Mesendoderm (in vitro differentiated cells): ENCODE measurements at regions not wholly inside any gene's neighbourhood (a gene's known extent, or its start where the extent isn't known, plus 50 kb on each side); places are given as distances from the start of the nearest gene placed in this dataset.

ENCODE experiments used
- DNase-seq: peaks from one replicate; pipeline ENCODE4 v3.0.0; 2013
- H2AK5ac ChIP-seq: 2 replicates; pipeline ENCODE4 v1.6.1; 2013; ENCODE audit warnings: low read length, inconsistent platforms
- H2BK120ac ChIP-seq: 2 replicates; pipeline ENCODE4 v1.6.1; 2013; ENCODE audit warnings: low read depth, mild to moderate bottlenecking, low read length, moderate library complexity, mixed read lengths
- H2BK15ac ChIP-seq: replicated peaks from 2 replicates; pipeline ENCODE4 v1.6.1; 2013; ENCODE audit warnings: low read depth, mild to moderate bottlenecking, moderate library complexity
- H2BK5ac ChIP-seq: 2 replicates; pipeline ENCODE4 v1.6.1; 2013; ENCODE audit warnings: low read length, inconsistent platforms
- H3K18ac ChIP-seq: 2 replicates; pipeline ENCODE4 v1.6.1; 2013; ENCODE audit warnings: mild to moderate bottlenecking, low read length, mixed read lengths
- H3K23ac ChIP-seq: one replicate; pipeline ENCODE4 v1.6.1; 2013; ENCODE audit warnings: low read length
- H3K27ac ChIP-seq: 2 replicates; pipeline ENCODE4 v1.5.1; 2013; ENCODE audit warnings: low read depth, mild to moderate bottlenecking, inconsistent platforms, low read length, moderate library complexity
- H3K27me3 ChIP-seq: 2 replicates; pipeline ENCODE4 v1.6.1; 2013; ENCODE audit warnings: low read length, control low read depth, mild to moderate bottlenecking, inconsistent platforms; ENCODE audit not compliant: insufficient read depth, poor library complexity
- H3K36me3 ChIP-seq: 2 replicates; pipeline ENCODE4 v1.6.1; 2013; ENCODE audit warnings: low read length, inconsistent platforms; ENCODE audit not compliant: control insufficient read depth, insufficient read depth
- H3K4ac ChIP-seq: one replicate; pipeline ENCODE4 v1.6.1; 2013; ENCODE audit warnings: low read depth, mild to moderate bottlenecking, low read length, moderate library complexity
- H3K4me1 ChIP-seq: 2 replicates; pipeline ENCODE4 v1.6.1; 2013; ENCODE audit warnings: low read depth, low read length, inconsistent platforms; ENCODE audit not compliant: control insufficient read depth
- H3K4me2 ChIP-seq: 2 replicates; pipeline ENCODE4 v1.6.1; 2013; ENCODE audit warnings: low read length
- H3K4me3 ChIP-seq: 2 replicates; pipeline ENCODE4 v1.5.1; 2013; ENCODE audit warnings: mild to moderate bottlenecking, low read length
- H3K56ac ChIP-seq: one replicate; pipeline ENCODE4 v1.6.1; 2013; ENCODE audit warnings: low read length
- H3K79me1 ChIP-seq: 2 replicates; pipeline ENCODE4 v1.6.1; 2013; ENCODE audit warnings: low read length, inconsistent platforms
- H3K79me2 ChIP-seq: 2 replicates; pipeline ENCODE4 v1.6.1; 2013; ENCODE audit warnings: mild to moderate bottlenecking, low read length; ENCODE audit not compliant: control insufficient read depth, insufficient read depth
- H3K9ac ChIP-seq: 2 replicates; pipeline ENCODE4 v1.6.1; 2013; ENCODE audit warnings: low read length, inconsistent platforms
- H4K5ac ChIP-seq: one replicate; pipeline ENCODE4 v1.6.1; 2013; ENCODE audit warnings: low read length
- H4K8ac ChIP-seq: one replicate; pipeline ENCODE4 v1.6.1; 2013; ENCODE audit warnings: low read depth, mild to moderate bottlenecking, control low read depth, low read length, moderate library complexity
- WGBS: extraction: QIAGEN DNeasy Blood & Tissue Kit; methylation state at CpG from one replicate; pipeline ENCODE4 v1.1.7; 2013; ENCODE audit warnings: low lambda C conversion rate, missing lambda C conversion rate; ENCODE audit not compliant: insufficient coverage; ENCODE audit errors: extremely low coverage; 5-methylcytosine and 5-hydroxymethylcytosine counted together

DNA sequence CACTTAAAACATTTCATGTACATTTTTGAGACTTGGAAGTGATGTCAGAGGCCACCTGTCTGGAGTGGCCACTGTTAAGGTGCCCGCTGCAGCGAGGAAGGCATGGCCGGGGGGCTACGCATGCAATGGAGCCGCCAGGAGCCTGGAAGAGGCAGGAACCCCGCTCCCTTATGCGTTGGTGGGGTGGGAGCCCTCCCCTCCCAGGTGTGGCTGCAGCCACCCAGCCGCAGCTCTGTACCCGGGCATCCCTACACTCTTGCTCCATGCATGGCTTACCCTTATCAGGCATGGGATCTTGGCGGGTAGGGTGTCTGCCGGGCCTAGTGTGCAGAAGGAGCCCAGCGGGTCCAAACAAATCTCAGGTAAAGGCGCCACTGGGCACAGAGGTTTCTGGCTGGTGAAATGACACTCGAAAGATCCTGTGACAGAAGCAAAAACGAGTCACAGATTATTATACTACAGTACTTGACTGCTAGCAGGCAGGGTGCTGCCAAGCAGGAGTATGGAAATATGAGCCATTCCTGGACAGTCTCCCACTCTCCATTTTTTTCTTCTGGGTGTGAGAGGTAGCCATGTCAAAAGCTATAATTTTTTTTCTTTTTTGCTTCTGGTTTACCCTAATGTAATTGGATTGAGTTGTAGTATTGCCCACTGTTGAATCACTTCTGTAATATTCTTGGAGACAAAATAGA is 1606.3 kb upstream of the MIR17HG start:
- WGBS: no CpG with 5 or more reads among the region's 15 CpGs
- H2AK5ac ChIP-seq: no peak overlapping the region
- H2BK5ac ChIP-seq: no peak overlapping the region

DNA sequence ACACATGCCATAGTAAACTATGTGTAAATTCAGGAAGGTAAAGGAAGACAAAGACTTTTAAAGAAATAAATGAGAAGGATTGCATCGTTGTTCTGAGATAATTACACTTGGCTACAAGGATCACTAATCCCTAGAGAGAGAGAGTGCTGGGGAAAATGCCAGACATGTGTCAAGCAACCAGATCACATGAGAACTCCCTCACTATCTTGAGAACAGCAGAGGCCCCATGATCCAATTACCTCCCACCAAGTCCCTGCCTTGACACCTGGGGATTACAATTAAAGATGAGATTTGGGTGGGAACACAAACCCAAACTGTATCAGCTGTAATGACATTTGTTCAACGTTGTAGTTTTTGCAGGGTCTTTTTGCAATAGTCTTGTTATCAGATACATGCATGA is 1600.9 kb upstream of the MIR17HG start:
- Histone ChIP-seq H3K56ac (no peak overlapping the region), H2BK15ac (no peak overlapping the region), H3K27me3 (no peaks in the 10 kb centered on the region), H4K8ac (no peak overlapping the region), H3K4me1 (no peaks in the 10 kb centered on the region), H3K23ac (no peak overlapping the region), H3K4me3 (no peak overlapping the region), H4K5ac (no peak overlapping the region), H2AK5ac (no peak overlapping the region), H3K9ac (no peak overlapping the region), H3K27ac (no peak overlapping the region), H3K36me3 (no peaks in the 10 kb centered on the region), H3K4ac (no peak overlapping the region), H2BK5ac (no peak overlapping the region), H3K18ac (no peak overlapping the region), H3K79me2 (no peaks in the 10 kb centered on the region), H2BK120ac (no peak overlapping the region), H3K79me1 (no peaks in the 10 kb centered on the region), H3K4me2 (no peak overlapping the region)
- WGBS: no CpG with 5 or more reads among the region's 2 CpGs
- peak; percentile 90 for DNase-seq

More for the DNA sequence above, 1606.3 kb upstream of the MIR17HG start:
- H4K5ac ChIP-seq: no peak overlapping the region
- H3K4me1 ChIP-seq: no peaks in the 10 kb centered on the region
- no peak overlapping the region for H3K23ac ChIP-seq
- H3K4me3 ChIP-seq: no peak overlapping the region
- H2BK15ac ChIP-seq: no peak overlapping the region
- H2BK120ac ChIP-seq: no peak overlapping the region
- H3K27me3 ChIP-seq: no peaks in the 10 kb centered on the region
- H3K4me2 ChIP-seq: no peak overlapping the region
- H3K79me1 ChIP-seq: no peaks in the 10 kb centered on the region
- no peak overlapping the region for H3K27ac ChIP-seq
- no peak overlapping the region for H3K56ac ChIP-seq
- no peak overlapping the region for H3K9ac ChIP-seq
- no peak overlapping the region for H4K8ac ChIP-seq
- DNase-seq: no peak
- H3K18ac ChIP-seq: no peak overlapping the region
- no peaks in the 10 kb centered on the region for H3K79me2 ChIP-seq
- H3K36me3 ChIP-seq: no peaks in the 10 kb centered on the region
- H3K4ac ChIP-seq: no peak overlapping the region

DNA sequence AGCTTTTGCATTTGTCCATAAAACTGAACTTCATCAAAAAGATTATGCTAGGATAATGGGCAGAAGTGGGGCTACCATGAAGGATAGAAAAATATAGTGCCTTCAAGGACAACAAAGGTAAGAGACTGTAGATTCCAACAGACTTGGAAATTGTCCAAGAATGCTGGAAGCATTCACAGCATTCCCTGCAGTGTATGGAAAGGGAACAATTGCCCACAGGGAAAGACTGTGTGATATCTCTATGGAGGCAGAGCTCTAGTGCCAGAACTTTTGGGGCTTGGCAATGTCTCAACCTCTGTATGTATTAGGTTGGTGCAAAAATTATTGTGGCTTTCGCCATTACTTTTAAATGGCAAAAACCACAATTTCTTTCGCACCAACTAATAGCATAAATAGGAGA is 1598.8 kb upstream of the MIR17HG start:
- Histone ChIP-seq H3K4me2 (no peak overlapping the region), H3K4me3 (no peak overlapping the region), H3K79me1 (no peaks in the 10 kb centered on the region), H3K23ac (no peak overlapping the region), H3K56ac (no peak overlapping the region), H2BK15ac (no peak overlapping the region), H2AK5ac (no peak overlapping the region), H3K27ac (no peak overlapping the region), H3K79me2 (no peaks in the 10 kb centered on the region), H4K8ac (no peak overlapping the region), H3K9ac (no peak overlapping the region), H3K36me3 (no peaks in the 10 kb centered on the region), H3K18ac (no peak overlapping the region), H3K4me1 (no peaks in the 10 kb centered on the region), H2BK5ac (no peak overlapping the region), H2BK120ac (no peak overlapping the region), H4K5ac (no peak overlapping the region), H3K27me3 (no peaks in the 10 kb centered on the region), H3K4ac (no peak overlapping the region)
- no CpG with 5 or more reads among the region's 2 CpGs for WGBS
- DNase-seq: peak; percentile 11

DNA sequence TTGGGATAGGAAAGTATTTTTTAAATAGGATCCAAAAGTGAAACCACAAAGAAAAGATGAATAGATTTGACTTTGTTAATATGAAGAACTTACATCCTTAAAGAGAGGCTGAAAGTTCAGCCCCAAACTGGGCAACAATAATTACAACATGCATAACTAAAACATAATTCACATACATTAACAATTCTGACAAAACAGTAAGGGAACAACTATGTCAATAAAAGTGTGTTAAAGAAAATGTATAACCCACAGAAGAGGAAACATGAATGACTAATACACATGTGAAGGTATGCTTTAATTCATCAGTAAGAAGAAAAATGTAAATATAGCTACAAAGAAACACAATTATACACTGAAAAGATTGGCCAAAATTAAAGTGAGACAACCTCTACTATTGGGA is 1597.6 kb upstream of the MIR17HG start:
- H3K18ac ChIP-seq: no peak overlapping the region
- no peaks in the 10 kb centered on the region for H3K79me2 ChIP-seq
- no peaks in the 10 kb centered on the region for H3K36me3 ChIP-seq
- H3K4me1 ChIP-seq: no peaks in the 10 kb centered on the region
- H2BK15ac ChIP-seq: no peak overlapping the region
- H3K4me2 ChIP-seq: no peak overlapping the region
- no peak for DNase-seq
- H3K79me1 ChIP-seq: no peaks in the 10 kb centered on the region
- no peaks in the 10 kb centered on the region for H3K27me3 ChIP-seq
- no peak overlapping the region for H3K4ac ChIP-seq
- H3K4me3 ChIP-seq: no peak overlapping the region
- H2BK120ac ChIP-seq: no peak overlapping the region
- H3K27ac ChIP-seq: no peak overlapping the region
- H4K8ac ChIP-seq: no peak overlapping the region
- H2BK5ac ChIP-seq: no peak overlapping the region
- no peak overlapping the region for H2AK5ac ChIP-seq
- no peak overlapping the region for H4K5ac ChIP-seq
- no peak overlapping the region for H3K9ac ChIP-seq
- H3K56ac ChIP-seq: no peak overlapping the region
- no peak overlapping the region for H3K23ac ChIP-seq

DNA sequence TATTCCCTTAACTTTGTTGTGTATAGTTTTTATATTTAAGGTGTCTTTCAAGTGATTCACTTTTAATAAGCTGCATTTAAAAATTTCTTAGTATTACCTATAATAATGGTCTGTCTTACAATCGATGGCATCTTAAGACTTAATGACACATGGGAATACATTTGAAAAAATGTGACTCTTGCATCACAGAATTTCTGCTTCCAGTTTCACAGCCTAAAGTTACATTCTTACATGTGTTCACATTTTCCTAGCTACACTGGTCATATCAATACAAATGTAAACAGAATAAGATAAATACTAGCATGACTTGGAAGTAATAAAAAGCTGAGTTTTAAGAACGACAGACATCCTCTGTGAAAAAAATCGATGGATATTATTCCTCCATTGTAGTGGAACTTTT is 1597.1 kb upstream of the MIR17HG start:
- Histone ChIP-seq H3K4me3 (no peak overlapping the region), H3K36me3 (no peaks in the 10 kb centered on the region), H3K4ac (no peak overlapping the region), H3K4me1 (no peaks in the 10 kb centered on the region), H3K79me1 (no peaks in the 10 kb centered on the region), H3K27ac (no peak overlapping the region), H3K4me2 (no peak overlapping the region), H3K79me2 (no peaks in the 10 kb centered on the region), H3K56ac (no peak overlapping the region), H2AK5ac (no peak overlapping the region), H2BK120ac (no peak overlapping the region), H4K8ac (no peak overlapping the region), H4K5ac (no peak overlapping the region), H3K18ac (no peak overlapping the region), H2BK5ac (no peak overlapping the region), H2BK15ac (no peak overlapping the region), H3K9ac (no peak overlapping the region), H3K27me3 (no peaks in the 10 kb centered on the region), H3K23ac (no peak overlapping the region)
- DNase-seq: no peak
- WGBS: no CpG with 5 or more reads among the region's 3 CpGs

DNA sequence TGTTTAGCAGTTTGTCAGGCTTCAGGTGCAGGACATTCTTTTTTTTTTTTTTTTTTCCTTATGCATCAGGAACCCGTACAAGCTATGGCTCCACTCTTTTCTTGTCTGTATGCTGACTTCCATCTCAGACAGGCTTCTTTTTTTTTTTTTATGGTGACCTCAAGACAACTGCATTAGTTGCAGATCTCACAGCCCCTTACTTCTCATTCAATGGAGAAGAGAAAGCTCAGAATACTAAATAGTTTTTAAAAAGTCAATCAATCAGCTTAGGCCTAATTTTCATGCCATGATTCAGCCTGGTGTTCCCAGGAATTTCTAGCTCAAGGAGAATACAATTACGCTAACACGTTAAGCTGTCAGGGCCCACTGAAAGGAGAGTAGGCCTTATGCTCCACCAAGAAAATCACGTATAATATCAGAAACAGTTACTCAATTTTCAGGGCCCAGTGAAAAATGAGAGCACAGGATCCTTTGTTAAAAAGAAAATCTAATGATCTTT is 1596.0 kb upstream of the MIR17HG start:
- Histone ChIP-seq H2AK5ac (no peak overlapping the region), H3K79me2 (no peaks in the 10 kb centered on the region), H3K36me3 (no peaks in the 10 kb centered on the region), H4K8ac (no peak overlapping the region), H3K4ac (no peak overlapping the region), H3K27me3 (no peaks in the 10 kb centered on the region), H3K4me3 (no peak overlapping the region), H3K27ac (no peak overlapping the region), H4K5ac (no peak overlapping the region), H3K56ac (no peak overlapping the region), H3K4me2 (no peak overlapping the region), H3K4me1 (no peaks in the 10 kb centered on the region), H3K79me1 (no peaks in the 10 kb centered on the region), H3K9ac (no peak overlapping the region), H3K18ac (no peak overlapping the region), H3K23ac (no peak overlapping the region), H2BK120ac (no peak overlapping the region), H2BK5ac (no peak overlapping the region), H2BK15ac (no peak overlapping the region)
- DNase-seq: no peak
- no CpG with 5 or more reads among the region's 4 CpGs for WGBS
